COLO829 (cell line): ENCODE measurements at regions not wholly inside any gene's neighbourhood (a gene's known extent, or its start where the extent isn't known, plus 50 kb on each side); places are given as distances from the start of the nearest gene placed in this dataset.

Experiments
- DNase-seq: peaks from one replicate; pipeline ENCODE4 v3.0.0; 2012; ENCODE audit warnings: low spot score

- DNase-seq = peak; percentile 2
Measured at GRCh38 chr6:66421570-66421969, 714.5 kb upstream of the EYS start.

DNA sequence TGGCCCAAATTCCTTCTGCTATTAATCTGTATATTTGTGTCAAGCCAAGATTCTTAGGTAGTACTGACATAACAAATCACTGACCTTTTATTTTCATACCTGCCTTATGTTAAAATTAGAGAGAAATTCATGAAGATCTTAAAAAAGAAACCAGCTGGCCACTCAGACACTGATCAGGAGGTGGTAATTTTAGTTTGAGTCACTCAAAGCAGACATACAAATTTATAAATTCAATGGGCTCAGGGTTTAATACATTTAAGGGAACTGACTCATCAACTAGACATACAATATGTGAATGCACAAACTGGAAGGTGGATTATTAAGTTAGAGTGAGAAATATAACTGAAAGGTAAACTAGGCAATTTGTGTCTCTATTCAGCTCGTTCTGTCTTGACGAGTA is 711.9 kb upstream of the EYS start:
- no peak for DNase-seq

DNA sequence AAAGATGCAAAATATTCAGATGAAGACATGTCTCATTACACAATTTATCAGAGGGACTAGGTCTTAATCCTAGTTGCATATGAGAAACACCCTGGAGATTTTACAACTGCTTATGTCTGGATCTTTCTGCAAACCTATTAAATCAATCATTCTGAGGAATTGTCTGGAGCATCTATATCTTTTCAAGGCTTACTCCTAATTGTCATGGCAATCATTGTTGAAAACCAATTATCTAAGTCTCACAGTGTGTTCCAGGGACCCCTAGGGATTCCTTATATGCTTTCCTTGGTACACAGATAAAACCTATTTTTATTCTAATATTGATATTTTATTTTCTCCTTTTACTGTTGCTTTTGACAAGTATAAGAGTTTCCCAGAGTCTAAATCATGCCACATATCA is 696.9 kb upstream of the EYS start:
- DNase-seq = no peak

- DNase-seq = no peak
Measured at GRCh38 chr6:66402873-66403272, 695.8 kb upstream of the EYS start.

- no peak for DNase-seq
Measured at GRCh38 chr6:66396549-66396948, 689.5 kb upstream of the EYS start.

GRCh38 chr6:66396145-66396544 is 689.1 kb upstream of the EYS start:
- DNase-seq = no peak

DNA sequence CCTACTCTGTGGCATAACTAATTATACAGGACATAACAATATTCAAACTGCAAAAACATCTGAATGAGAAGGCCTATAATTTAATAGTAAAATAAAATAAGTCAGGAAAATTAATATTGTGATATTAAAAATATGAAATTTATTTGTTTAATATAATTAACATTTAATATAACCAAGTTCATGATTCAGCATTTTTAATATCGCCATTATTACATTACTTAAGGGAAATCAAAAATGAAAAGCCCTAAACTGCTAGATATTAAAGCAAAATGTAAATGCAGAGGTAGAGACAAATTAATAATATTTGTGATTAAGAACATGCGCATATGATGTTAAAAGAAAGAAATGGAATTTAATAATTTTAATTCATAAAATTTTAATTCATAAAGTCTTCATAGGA is 683.4 kb upstream of the EYS start:
- DNase-seq = no peak

DNA sequence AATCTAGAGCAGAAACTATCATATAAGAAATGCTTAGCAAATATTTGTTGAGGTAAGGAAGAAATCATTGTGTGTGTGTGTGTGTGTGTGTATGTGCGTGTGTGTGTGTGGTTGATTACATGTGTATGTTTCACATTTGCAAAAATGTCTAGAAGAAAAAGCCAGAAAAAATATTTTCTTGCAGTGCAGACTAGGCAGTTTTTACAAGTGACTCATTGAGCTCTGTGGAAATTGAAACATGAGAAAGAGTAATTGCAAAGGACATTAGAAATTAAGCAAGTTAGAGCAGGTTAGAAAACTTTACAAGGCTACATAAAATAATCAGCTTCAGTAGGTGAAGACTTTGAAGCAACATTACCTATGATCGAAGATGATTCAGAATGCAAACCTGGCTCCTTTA is 669.0 kb upstream of the EYS start:
- no peak for DNase-seq

DNA sequence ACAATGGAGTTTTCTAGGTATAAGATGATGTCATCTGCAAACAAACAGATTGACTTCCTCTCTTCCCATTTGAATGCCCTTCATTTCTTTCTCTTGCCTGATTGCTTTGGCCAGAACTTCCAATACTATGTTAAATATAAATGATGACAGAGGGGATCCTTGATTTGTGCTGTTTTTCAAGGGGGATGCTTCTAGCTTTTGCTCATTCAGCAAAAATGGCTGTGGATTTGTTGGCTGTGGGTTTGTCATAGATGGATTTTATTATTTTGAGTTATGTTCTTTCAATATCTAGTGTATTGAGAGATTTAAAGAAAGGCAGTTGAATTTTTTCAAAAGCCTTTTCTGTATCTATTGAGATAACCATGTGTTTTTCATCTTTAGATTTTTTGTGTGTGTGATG is 662.4 kb upstream of the EYS start:
- no peak for DNase-seq

GRCh38 chr6:66362888-66363287 is 655.9 kb upstream of the EYS start:
- DNase-seq = no peak

- no peak for DNase-seq
Measured at GRCh38 chr6:66361886-66362285, 654.9 kb upstream of the EYS start.

GRCh38 chr6:66357781-66358180 is 650.8 kb upstream of the EYS start:
- no peak for DNase-seq

DNA sequence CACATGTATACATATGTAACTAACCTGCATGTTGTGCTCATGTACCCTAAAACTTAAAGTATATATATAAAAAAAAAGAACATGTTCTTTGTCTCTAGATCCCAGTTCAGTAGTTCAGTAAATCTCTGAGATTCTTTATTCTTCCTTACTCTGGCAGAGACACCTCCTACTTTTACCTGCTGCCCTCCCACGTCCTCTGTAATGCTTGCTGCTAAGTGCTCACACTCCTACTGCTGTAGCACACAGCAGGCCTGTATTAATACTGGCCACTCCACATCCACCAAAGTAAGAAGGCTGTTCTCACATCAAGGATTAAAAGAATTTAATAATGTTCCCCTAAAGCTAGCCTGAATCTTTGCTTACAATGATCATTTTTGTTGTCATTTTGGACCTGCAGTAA is 648.4 kb upstream of the EYS start:
- DNase-seq = no peak

GRCh38 chr6:66344796-66345195 is 637.8 kb upstream of the EYS start:
- no peak for DNase-seq

DNA sequence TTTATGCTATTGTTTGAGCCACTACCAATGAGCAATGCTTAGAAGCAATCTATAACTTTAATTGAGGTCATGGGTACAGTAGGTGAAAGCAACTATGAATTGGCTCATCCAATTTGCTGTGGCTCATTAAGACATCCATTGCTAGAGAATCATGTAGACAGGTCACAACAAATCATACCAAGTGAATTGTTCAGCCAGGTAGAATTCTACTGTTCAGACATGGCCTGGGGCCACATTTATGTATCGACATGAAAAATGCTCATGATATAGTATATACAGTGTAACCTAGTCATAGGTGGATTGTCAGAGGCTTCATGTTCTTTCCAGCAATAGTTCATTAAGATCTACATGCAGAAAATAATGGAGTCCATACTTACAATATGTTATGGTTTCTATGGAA is 633.7 kb upstream of the EYS start:
- DNase-seq = no peak

- no peak for DNase-seq
Measured at GRCh38 chr6:66336176-66336575, 629.1 kb upstream of the EYS start.

DNA sequence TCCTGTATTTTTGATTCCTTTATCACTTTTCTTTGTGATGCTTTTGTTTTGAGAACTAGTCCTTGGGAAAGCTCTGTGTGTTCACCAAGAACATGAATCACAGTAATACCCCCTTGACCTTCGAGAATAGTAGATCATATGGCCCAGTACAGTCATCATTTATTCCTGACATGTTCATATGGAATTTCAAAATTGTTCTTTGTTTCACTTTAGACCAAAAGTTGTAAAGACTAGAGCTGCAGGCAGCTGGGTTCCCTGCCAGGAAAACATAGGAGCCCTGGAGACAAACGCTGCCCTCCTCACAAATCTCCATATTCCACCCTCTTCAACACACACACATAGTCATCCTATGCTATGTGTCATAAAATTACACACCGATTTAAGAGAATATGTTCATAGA is 621.2 kb upstream of the EYS start:
- DNase-seq = no peak

DNA sequence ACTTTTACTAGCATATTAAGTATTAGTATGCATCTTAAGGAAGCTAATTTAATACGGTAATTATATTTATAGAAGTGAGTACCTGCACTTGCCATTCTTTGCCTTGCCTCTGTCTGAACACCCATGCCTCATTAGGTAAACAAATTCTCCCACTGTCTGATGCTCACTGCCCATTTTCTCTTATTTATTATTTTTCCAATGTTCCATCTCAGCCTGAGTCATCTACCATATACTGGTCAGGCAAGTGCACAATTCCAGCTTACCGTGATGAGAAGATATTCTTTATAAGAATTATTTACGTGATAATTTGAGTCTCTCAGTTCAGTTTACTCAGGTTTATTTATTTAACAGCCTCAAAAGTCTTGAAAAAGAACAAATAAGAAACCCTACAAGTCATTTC is 619.2 kb upstream of the EYS start:
- DNase-seq = no peak

DNA sequence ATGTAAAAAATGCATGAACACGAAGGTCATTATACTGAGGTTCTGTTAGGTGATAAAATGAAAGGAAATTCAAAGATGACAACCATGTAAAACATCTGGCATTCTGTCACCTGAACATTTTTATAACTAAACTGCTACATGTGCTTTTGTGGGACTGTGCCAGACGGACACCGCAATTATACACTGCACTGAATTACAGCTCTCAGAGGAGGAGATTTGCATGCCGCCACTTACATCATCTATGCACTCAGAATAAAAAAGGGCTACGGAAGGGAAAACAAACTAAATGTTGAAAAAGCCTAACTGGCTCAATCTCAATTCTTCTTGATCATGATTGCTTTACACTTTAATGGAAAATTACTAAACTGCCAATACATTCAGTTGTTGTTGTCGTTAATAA is 614.0 kb upstream of the EYS start:
- DNase-seq = no peak

DNA sequence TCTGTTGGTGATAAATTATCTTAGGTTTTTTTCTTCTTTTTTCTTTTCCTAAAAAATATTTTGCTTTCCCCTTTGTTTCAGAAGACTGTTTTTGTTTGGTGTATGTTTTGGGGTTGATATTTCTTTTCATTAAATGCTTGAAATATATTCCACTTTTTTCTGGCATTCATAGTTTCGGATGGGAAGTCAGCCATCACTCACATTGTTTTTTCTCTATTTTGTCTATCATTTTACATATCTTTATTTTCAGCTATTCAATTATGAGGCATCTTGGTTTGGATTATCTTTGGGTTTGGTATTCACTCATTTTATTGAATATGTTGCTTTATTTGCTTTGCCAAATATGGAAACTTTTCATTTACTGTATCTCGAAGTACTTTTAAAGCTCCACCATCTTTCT is 600.5 kb upstream of the EYS start:
- DNase-seq = no peak

DNA sequence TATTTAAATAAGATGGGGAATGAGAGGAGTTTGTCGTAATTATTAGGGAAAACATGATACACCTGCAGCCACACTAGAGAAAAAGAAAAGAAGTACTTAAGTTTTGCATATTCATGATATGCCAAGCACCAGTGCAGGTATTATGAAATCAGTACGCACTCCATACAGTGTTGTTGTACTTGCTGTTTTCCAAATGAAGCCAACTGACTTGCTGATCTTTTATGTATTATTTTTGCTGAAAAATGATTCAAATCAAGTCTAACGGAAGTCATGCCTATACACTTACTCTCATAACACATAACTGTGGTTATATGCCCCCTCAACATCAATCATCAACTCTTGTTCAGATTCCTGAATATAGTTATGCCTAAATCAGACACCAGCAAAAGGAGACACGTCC is 584.9 kb upstream of the EYS start:
- DNase-seq = no peak

DNA sequence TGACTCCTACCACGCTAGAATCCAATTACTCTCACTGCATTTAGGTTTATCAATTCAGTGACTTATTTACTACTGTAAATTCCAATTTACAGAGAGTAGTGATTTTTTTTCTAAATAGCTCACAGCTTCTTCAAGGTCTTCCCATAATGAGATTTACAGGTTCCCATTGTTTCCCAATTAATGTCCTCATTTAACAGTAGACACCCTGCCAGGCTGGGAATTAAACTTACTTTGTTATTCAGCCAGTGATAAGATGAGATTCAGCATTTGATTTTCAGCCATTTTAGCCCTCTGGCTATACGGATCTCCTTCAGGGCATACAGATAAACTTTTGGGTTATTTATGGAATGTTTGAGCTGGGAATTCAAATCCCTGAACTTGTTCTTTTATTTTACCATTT is 582.9 kb upstream of the EYS start:
- no peak for DNase-seq

- no peak for DNase-seq
Measured at GRCh38 chr6:66278115-66278514, 571.1 kb upstream of the EYS start.

GRCh38 chr6:66277400-66277799 is 570.4 kb upstream of the EYS start:
- no peak for DNase-seq

- no peak for DNase-seq
Measured at GRCh38 chr6:66265737-66266136, 558.7 kb upstream of the EYS start.
